A549 (cell line): ENCODE measurements at regions not wholly inside any gene's neighbourhood (a gene's known extent, or its start where the extent isn't known, plus 50 kb on each side); places are given as distances from the start of the nearest gene placed in this dataset.

Experiments used
- ATAC-seq, 2 experiments: fragments of 200-7000 bp in 1 of 2; fragments of >200 bp in 1 of 2; cut with Nextera tagmentation in 1 of 2; cut with Tn5 transposase in 1 of 2; 3 replicates each; pipeline versions ENCODE4 v1.8.0 to v1.9.1; 2018 to 2020; ENCODE audit warnings: mild to moderate bottlenecking in 1 of 2, moderate library complexity in 1 of 2
- CTCF ChIA-PET: fragments of 300-600 bp; sonication (Branson Sonifier 250); formaldehyde crosslinking; extraction: SDS; loops from one replicate; lab custom pipeline; 2021; ENCODE audit warnings: antibody characterized with exemption, inconsistent platforms; lab: Yijun Ruan, JAX
- POLR2A ChIA-PET: fragments of 350-600 bp; formaldehyde crosslinking; extraction: SDS; loops from one replicate; lab custom pipeline; 2021; ENCODE audit warnings: antibody characterized with exemption, inconsistent platforms; lab: Yijun Ruan, JAX
- DNase-seq, 2 experiments: peaks; one replicate each; pipeline versions ENCODE4 v3.0.0 to v3.0.0-alpha.2; 2011 to 2016; ENCODE audit warnings: low read depth in 1 of 2, low spot score in 1 of 2
- FAIRE-seq: peaks from 2 replicates; lab custom pipeline; 2011; peaks lifted over from hg19 to GRCh38; lab: Jason Lieb, UNC
- H3K27ac ChIP-seq, 2 experiments: fragments of >200 bp; sonication (Bioruptor Twin); formaldehyde crosslinking; 3 replicates each; pipeline ENCODE4 v1.5.1; 2016 to 2017
- H3K4me1 ChIP-seq: fragments of >200 bp; sonication (Bioruptor Twin); formaldehyde crosslinking; 3 replicates; pipeline ENCODE4 v1.6.1; 2016
- H3K4me2 ChIP-seq: fragments of >200 bp; sonication (Bioruptor Twin); formaldehyde crosslinking; 3 replicates; pipeline ENCODE4 v1.6.1; 2016
- H3K4me3 ChIP-seq: fragments of >200 bp; sonication (Bioruptor Twin); formaldehyde crosslinking; 3 replicates; pipeline ENCODE4 v1.5.1; 2016
- H3K9me3 ChIP-seq: fragments of >200 bp; sonication (Bioruptor Twin); formaldehyde crosslinking; 3 replicates; pipeline ENCODE4 v1.6.1; 2016
- CBX2 ChIP-seq: fragments of 200-600 bp; sonication (generic); IDR thresholded peaks from 2 replicates; pipeline ENCODE4 v1.6.1; 2016; ENCODE audit warnings: low read depth, mild to moderate bottlenecking, borderline replicate concordance
- CEBPB ChIP-seq, 2 experiments: fragments of >200 bp in 1 of 2; sonication (Bioruptor Twin) in 1 of 2; formaldehyde crosslinking in 1 of 2; IDR thresholded peaks; 2 replicates each; pipeline ENCODE4 v1.6.1; 2012 to 2016
- CHD2 ChIP-seq: fragments of 150-350 bp; IDR thresholded peaks from 2 replicates; pipeline ENCODE4 v1.6.1; 2014; ENCODE audit warnings: low read length; ENCODE audit not compliant: partially characterized antibody
- CTCF ChIP-seq: fragments of >200 bp; sonication (Bioruptor Twin); formaldehyde crosslinking; IDR thresholded peaks from 3 replicates; pipeline ENCODE4 v1.5.1; 2016
- EHF ChIP-seq: fragments of 250-450 bp; sonication (Bioruptor Pico); IDR thresholded peaks from 2 replicates; pipeline ENCODE4 v1.5.0; 2020; ENCODE audit warnings: mild to moderate bottlenecking
- ESRRA ChIP-seq: fragments of 150-350 bp; IDR thresholded peaks from 2 replicates; pipeline ENCODE4 v1.6.1; 2014; ENCODE audit warnings: mild to moderate bottlenecking, low read length, borderline replicate concordance
- FOSL2 ChIP-seq, 2 experiments: fragments of 450-650 bp in 1 of 2; fragments of >200 bp in 1 of 2; sonication (Bioruptor Twin) in 1 of 2; formaldehyde crosslinking; IDR thresholded peaks; 2 replicates each; pipeline versions ENCODE4 v1.5.0 to v1.6.1; 2016 to 2020; ENCODE audit warnings: mild to moderate bottlenecking in 1 of 2, moderate library complexity in 1 of 2
- FOXS1 ChIP-seq: fragments of 250-450 bp; sonication (Bioruptor Pico); IDR thresholded peaks from 2 replicates; pipeline ENCODE4 v1.5.0; 2020; ENCODE audit warnings: mild to moderate bottlenecking, moderate library complexity
- HES2 ChIP-seq: fragments of >200 bp; sonication (Bioruptor Twin); formaldehyde crosslinking; IDR thresholded peaks from 2 replicates; pipeline ENCODE4 v1.6.1; 2016
- HEYL ChIP-seq: fragments of 250-450 bp; sonication (Bioruptor Pico); IDR thresholded peaks from 2 replicates; pipeline ENCODE4 v1.8.0; 2021; ENCODE audit warnings: mild to moderate bottlenecking, moderate library complexity
- HMGXB4 ChIP-seq: fragments of 250-450 bp; sonication (Bioruptor Pico); IDR thresholded peaks from 2 replicates; pipeline ENCODE4 v1.5.0; 2021; ENCODE audit warnings: mild to moderate bottlenecking, moderate library complexity, borderline replicate concordance
- HOXB13 ChIP-seq: fragments of 250-450 bp; sonication (Bioruptor Pico); IDR thresholded peaks from 2 replicates; pipeline ENCODE4 v1.5.0; 2020; ENCODE audit warnings: low read depth, mild to moderate bottlenecking, moderate library complexity
- JUN ChIP-seq, 2 experiments: fragments of >200 bp; sonication (Bioruptor Twin); formaldehyde crosslinking; IDR thresholded peaks; 2 replicates in 1 of 2; 3 replicates in 1 of 2; pipeline ENCODE4 v1.6.1; 2016 to 2017
- KDM1A ChIP-seq: fragments of 200-600 bp; sonication (generic); IDR thresholded peaks from 2 replicates; pipeline ENCODE4 v1.6.1; 2016; ENCODE audit warnings: low read depth, mild to moderate bottlenecking
- NFE2L2 ChIP-seq: fragments of 150-350 bp; conservative IDR thresholded peaks from 2 replicates; pipeline ENCODE4 v1.6.1; 2014; ENCODE audit warnings: low read length
- NR3C1 ChIP-seq: fragments of >200 bp; sonication (Bioruptor Twin); formaldehyde crosslinking; IDR thresholded peaks from 3 replicates; pipeline ENCODE4 v1.6.1; 2017
- PBX3 ChIP-seq: IDR thresholded peaks from 2 replicates; pipeline ENCODE4 v1.6.1; 2012
- RARB ChIP-seq: fragments of 250-450 bp; sonication (Bioruptor Pico); IDR thresholded peaks from 2 replicates; pipeline ENCODE4 v1.8.0; 2021; ENCODE audit warnings: mild to moderate bottlenecking, moderate library complexity
- SMC3 ChIP-seq: fragments of >200 bp; sonication (Bioruptor Twin); formaldehyde crosslinking; IDR thresholded peaks from 3 replicates; pipeline ENCODE4 v1.6.1; 2018; ENCODE audit warnings: inconsistent platforms
- WGBS: methylation state at CpG from one replicate; pipeline ENCODE4 v1.1.6; 2017; ENCODE audit errors: missing lambda C conversion rate; 5-methylcytosine and 5-hydroxymethylcytosine counted together
- TF ChIP-seq, protein P1 (sequence below): fragments of 250-450 bp; sonication (Bioruptor Pico); IDR thresholded peaks from 2 replicates; pipeline ENCODE4 v1.5.0; 2020; ENCODE audit warnings: low read depth, mild to moderate bottlenecking, moderate library complexity

GRCh38 chr3:18946524-18946923 is 201.8 kb upstream of the KCNH8 start:
- ATAC-seq (no peak), DNase-seq (peak in 1 of 2 experiments; percentile 20), FAIRE-seq (no peak)
- Histone ChIP-seq H3K4me1 (no peaks in the 10 kb centered on the region), H3K27ac (no peak overlapping the region), H3K9me3 (no peaks in the 10 kb centered on the region), H3K4me3 (no peak overlapping the region), H3K4me2 (no peak overlapping the region)
- WGBS = 0% methylated on average over 2 of the region's 2 CpGs
- TF ChIP-seq PBX3 = no peak
- no peak for TF ChIP-seq RARB
- TF ChIP-seq KDM1A = no peak
- no peak for TF ChIP-seq NR3C1
- TF ChIP-seq FOXS1 (CRISPR knock-in tag) = no peak
- TF ChIP-seq ESRRA = no peak
- TF ChIP-seq FOSL2 (IDR thresholded peaks at IDR 0.05) = no peak
- TF ChIP-seq FOSL2 (CRISPR knock-in tag; IDR thresholded peaks at IDR 0.05) = no peak
- no peak for TF ChIP-seq CBX2
- CTCF ChIA-PET = no interaction called here
- POLR2A ChIA-PET = no interaction called here

DNA sequence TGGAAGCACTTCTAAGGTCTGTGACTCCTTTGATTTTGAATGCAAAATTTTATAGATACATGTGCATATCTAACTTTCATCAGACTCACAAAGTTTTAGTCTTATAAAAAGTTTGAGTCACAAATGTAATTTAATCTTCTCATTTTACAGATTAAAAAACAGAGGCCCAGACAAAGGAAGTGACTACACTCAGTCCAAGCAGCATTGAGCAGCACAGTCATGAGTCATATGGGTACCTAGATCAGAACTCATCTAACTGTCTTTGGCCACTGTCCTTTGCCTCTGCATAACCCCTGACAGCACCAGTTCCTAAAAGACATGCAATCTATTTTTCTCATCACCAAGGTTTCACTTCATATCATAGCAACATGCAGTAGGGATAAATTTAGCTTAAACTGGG is 210.7 kb upstream of the KCNH8 start:
- DNase-seq = no peak
- no peak overlapping the region for H3K4me2 ChIP-seq

More for the DNA sequence above, 210.7 kb upstream of the KCNH8 start:
- CTCF ChIA-PET = no interaction called here
- POLR2A ChIA-PET = no interaction called here
- H3K4me1 ChIP-seq = no peaks in the 10 kb centered on the region
- no peak overlapping the region for H3K27ac ChIP-seq
- TF ChIP-seq, protein P1, sequence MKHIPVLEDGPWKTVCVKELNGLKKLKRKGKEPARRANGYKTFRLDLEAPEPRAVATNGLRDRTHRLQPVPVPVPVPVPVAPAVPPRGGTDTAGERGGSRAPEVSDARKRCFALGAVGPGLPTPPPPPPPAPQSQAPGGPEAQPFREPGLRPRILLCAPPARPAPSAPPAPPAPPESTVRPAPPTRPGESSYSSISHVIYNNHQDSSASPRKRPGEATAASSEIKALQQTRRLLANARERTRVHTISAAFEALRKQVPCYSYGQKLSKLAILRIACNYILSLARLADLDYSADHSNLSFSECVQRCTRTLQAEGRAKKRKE (CRISPR knock-in tag) = no peak
- TF ChIP-seq HEYL (CRISPR knock-in tag) (no peak), NR3C1 (no peak), HMGXB4 (CRISPR knock-in tag) (no peak), HES2 (no peak), JUN (IDR thresholded peaks at IDR 0.05) (no peak), EHF (CRISPR knock-in tag) (no peak), HOXB13 (no peak), PBX3 (no peak), ESRRA (no peak), NFE2L2 (no peak), CHD2 (no peak), CTCF (no peak), SMC3 (no peak), CEBPB (IDR thresholded peaks at IDR 0.05) (no peak)
- FAIRE-seq (no peak), ATAC-seq (no peak)
- no peaks in the 10 kb centered on the region for H3K9me3 ChIP-seq
- H3K4me3 ChIP-seq = no peak overlapping the region
